Coronary artery (tissue), 2 donors: ENCODE measurements at regions not wholly inside any gene's neighbourhood (a gene's known extent, or its start where the extent isn't known, plus 50 kb on each side); places are given as distances from the start of the nearest gene placed in this dataset.
A peak's percentile ranks its signal among the peaks of the same experiment; 100 is the strongest.
"Not testable (repeated sequence)": the region's sequence is repeated elsewhere in the genome, so short reads cannot be mapped to it uniquely, and the experiment has no call there.

ENCODE experiments used
- DNase-seq: peaks from one replicate; pipeline ENCODE4 v3.0.0-alpha.2; 2017; ENCODE audit warnings: low spot score
- H3K27ac ChIP-seq, 2 donors: fragments of 200-600 bp; sonication (generic); one replicate each; pipeline ENCODE4 v1.5.1; 2016 to 2019
- H3K4me3 ChIP-seq: fragments of 200-600 bp; sonication (generic); 2 replicates; pipeline ENCODE4 v1.5.1; 2016; ENCODE audit warnings: mild to moderate bottlenecking, moderate library complexity
- TF ChIP-seq, protein P1 (sequence below): fragments of 200-600 bp; sonication (generic); IDR thresholded peaks from one replicate; pipeline ENCODE4 v1.5.1; 2019; ENCODE audit warnings: antibody characterized with exemption

DNA sequence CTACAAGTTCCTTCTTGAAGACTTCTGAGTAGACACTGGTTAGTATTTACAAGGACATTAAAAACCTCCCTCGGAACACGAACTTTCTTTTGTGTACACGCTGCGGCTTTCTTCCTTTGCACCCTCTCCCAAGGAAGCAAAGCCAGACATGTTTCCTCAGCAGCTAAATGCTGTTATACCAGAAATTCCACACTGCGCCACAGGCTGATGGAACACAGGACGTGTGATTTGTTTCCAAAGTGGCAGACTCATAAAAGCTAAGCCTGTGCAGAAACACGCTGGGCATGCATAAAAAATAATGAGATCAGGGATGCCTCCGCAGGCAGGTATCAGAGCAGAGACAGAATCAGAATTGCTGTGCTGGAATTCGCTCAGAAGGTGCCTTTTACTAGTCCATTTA lies 73.0 kb upstream of the RGPD5 start:
- no peak for DNase-seq
- H3K27ac ChIP-seq, result no peak overlapping the region
- TF ChIP-seq, protein P1, sequence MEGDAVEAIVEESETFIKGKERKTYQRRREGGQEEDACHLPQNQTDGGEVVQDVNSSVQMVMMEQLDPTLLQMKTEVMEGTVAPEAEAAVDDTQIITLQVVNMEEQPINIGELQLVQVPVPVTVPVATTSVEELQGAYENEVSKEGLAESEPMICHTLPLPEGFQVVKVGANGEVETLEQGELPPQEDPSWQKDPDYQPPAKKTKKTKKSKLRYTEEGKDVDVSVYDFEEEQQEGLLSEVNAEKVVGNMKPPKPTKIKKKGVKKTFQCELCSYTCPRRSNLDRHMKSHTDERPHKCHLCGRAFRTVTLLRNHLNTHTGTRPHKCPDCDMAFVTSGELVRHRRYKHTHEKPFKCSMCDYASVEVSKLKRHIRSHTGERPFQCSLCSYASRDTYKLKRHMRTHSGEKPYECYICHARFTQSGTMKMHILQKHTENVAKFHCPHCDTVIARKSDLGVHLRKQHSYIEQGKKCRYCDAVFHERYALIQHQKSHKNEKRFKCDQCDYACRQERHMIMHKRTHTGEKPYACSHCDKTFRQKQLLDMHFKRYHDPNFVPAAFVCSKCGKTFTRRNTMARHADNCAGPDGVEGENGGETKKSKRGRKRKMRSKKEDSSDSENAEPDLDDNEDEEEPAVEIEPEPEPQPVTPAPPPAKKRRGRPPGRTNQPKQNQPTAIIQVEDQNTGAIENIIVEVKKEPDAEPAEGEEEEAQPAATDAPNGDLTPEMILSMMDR, result no peak

GRCh38 chr2:109721626-109722025 lies 72.5 kb upstream of the RGPD5 start:
- TF ChIP-seq, protein P1, result no peak
- Histone ChIP-seq H3K27ac (no peak overlapping the region), H3K4me3 (no peak overlapping the region)
- no peak for DNase-seq

More for the DNA sequence above, 73.0 kb upstream of the RGPD5 start:
- H3K4me3 ChIP-seq, result no peak overlapping the region

DNA sequence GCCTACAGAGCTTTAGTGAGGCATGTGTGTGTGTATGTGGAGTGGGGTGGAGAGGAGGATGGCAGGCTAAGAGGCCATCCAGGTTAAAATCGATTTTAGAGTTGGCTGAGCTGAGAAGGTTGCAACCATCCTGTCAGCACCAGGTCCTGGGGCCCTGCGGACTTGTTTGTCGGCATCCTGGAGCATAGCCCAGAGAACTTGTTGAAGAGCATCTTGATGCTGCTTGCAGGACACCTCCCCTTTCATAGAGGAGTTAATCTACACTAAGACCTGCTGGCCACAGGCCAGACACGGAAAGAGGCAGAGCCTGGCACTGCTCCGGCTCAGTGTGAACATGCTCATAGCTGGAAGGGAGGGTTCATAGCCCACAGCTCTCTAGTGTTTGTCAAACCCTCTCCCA lies 72.1 kb upstream of the RGPD5 start:
- H3K27ac ChIP-seq, result no peak overlapping the region
- DNase-seq, result no peak
- TF ChIP-seq, protein P1, result no peak
- no peak overlapping the region for H3K4me3 ChIP-seq

GRCh38 chr2:109722640-109723039 lies 71.5 kb upstream of the RGPD5 start:
- not testable (repeated sequence) for H3K4me3 ChIP-seq, DNase-seq, H3K27ac ChIP-seq

DNA sequence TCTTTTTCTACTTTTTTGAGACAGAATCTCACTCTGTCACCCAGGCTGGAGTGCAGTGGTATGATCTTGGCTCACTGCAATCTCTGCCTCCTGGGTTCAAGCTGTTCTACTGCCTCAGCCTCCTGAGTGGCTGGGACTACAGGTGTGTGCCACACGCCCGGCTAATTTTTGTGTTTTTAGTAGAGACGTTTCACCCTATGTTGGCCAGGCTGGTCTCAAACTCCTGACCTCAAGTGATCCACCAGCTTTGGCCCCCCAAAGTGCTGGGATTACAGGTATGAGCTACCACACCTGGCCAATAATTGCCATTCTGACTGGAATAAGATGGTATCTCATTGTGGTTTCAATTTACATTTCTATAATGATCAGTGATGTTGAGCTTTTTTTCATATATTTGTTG lies 71.0 kb upstream of the RGPD5 start:
- H3K27ac ChIP-seq, H3K4me3 ChIP-seq: not testable (repeated sequence)
- peak; percentile 19 for DNase-seq

GRCh38 chr2:109724533-109725460 lies 69.3 kb upstream of the RGPD5 start:
- DNase-seq, result peak; percentile 62
- H3K27ac ChIP-seq, result no peak overlapping the region
- H3K4me3 ChIP-seq, result no peak overlapping the region
- TF ChIP-seq, protein P1, result no peak

DNA sequence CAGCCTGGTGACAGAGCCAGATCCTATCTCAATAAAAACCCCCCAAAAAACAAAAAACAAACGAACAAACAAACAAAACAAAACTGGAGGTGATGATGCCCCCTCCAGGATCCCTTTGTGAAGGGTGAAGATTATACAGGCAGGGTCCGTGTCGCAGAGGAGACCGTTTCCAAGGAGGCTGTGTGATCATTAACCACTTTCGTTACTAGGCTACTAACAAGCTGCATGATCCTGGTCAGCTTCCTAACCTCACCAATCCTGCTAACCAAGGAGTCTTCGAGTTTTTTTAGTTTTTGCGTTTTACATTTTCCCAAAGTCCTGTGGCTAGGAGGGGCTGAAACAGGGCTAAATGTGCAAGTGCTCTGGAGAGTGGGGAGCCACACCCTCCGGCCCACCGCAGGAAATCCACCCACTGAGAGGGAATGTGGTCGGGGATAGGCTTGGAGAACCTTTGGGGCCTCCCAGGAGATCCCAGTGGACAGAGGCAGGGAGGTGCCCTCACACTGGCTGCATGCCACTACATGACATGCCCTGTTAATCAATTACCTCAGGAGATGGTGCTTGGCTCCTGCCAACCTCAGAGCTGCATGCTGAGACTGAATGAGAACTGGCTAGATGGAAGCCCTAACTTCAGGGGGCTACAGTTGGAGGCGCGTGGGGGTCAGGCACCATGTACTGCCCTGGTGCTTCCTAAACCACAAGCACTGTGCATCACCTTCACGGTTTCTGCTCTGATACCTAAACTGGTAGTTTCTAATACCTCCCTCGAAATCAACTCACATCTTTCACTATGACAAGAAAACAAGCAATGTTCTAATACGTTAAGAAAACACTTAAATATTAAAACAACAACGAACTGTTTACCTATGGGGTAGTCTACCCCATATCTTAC lies 67.5 kb upstream of the RGPD5 start:
- TF ChIP-seq, protein P1, result no peak
- no peak for DNase-seq

More for the DNA sequence above, 67.5 kb upstream of the RGPD5 start:
- no peak overlapping the region for H3K27ac ChIP-seq
- no peak overlapping the region for H3K4me3 ChIP-seq
